ENCODE measurements at regions not wholly inside any gene's neighbourhood (a gene's known extent, or its start where the extent isn't known, plus 50 kb on each side); places are given as distances from the start of the nearest gene placed in this dataset.

DNA sequence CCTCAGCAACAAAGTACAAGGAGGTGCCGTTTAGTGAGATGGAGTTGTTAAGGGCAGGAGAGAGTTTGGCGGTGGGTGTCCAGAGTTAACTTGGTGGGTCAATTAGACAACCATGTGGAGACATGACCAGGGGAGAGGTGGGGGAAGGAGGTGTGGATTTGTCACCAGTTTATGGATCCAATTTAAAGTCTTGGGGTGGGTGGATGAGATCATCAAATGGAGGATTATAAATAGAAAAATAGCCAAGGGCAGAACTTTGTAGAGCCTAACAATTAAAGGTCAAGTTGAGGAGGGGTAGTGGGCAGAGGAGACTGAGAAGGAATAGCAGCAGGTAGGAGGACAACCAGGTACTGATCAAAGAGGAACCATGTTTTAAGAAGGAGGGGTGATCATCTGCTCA is 108.7 kb upstream of the IL12B start:
- DNase-seq, result no peak
- Histone ChIP-seq H3K9me3 (no peaks in the 10 kb centered on the region), H3K4me3 (no peak overlapping the region), H3K27me3 (replicated peaks in 1 of 7) (no peaks in the 10 kb centered on the region), H3K4me1 (no peaks in the 10 kb centered on the region), H3K36me3 (no peaks in the 10 kb centered on the region), H3K27ac (no peak overlapping the region)
- WGBS, 5 donors, result 89 to 98% (median 94%) methylated on average over 2 of the region's 2 CpGs
- intact Hi-C loops (cut with DNase I; ENCODE audit: low total_unique reads), result no loop called here
- TF ChIP-seq CTCF (IDR thresholded peaks at IDR 0.05 in 8 of 11, conservative IDR thresholded peaks at IDR 0.05 in 3 of 11) (no peak), POLR2A (IDR thresholded peaks at IDR 0.05) (no peak), POLR2AphosphoS5 (IDR thresholded peaks at IDR 0.05) (no peak)

DNA sequence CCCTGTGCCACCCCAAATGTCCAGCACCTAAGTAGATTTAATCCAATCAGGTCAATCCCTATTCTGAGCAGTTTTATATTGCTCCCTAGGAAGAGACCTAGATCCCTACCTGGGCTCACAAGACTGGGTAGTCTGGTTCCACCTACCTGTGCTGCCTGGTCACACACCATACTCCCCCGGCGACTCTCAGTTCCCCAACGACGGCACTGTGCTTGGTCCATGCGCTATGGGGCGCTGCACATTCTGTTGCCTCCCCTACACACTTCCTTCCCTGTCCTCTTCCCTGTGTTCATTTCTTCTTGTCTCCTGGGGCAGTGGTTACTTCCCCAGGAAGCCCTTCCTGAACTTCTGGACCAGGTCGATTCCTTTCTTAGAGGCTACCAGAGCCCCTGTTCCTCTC is 109.9 kb upstream of the IL12B start:
- 55 to 72% (median 65%) methylated on average over 7 of the region's 7 CpGs for WGBS, 5 donors
- H3K4me1 ChIP-seq, result no peaks in the 10 kb centered on the region
- H3K4me3 ChIP-seq, result no peak overlapping the region
- intact Hi-C loops (cut with DNase I; ENCODE audit: low total_unique reads), result loop anchor here (10.0 kb wide), 2 partner anchors 475 to 525 kb away; partner anchors contain the start of gene ADRA1B
- H3K36me3 ChIP-seq, result no peaks in the 10 kb centered on the region
- TF ChIP-seq POLR2AphosphoS5 (IDR thresholded peaks at IDR 0.05), result no peak
- TF ChIP-seq POLR2A (IDR thresholded peaks at IDR 0.05), result no peak
- peak in 1 of 11 experiments; percentile 11 for TF ChIP-seq CTCF (IDR thresholded peaks at IDR 0.05 in 8 of 11, conservative IDR thresholded peaks at IDR 0.05 in 3 of 11)
- no peak overlapping the region for H3K27ac ChIP-seq
- H3K9me3 ChIP-seq, result no peaks in the 10 kb centered on the region
- H3K27me3 ChIP-seq (replicated peaks in 1 of 7), result no peaks in the 10 kb centered on the region
- DNase-seq, result no peak

DNA sequence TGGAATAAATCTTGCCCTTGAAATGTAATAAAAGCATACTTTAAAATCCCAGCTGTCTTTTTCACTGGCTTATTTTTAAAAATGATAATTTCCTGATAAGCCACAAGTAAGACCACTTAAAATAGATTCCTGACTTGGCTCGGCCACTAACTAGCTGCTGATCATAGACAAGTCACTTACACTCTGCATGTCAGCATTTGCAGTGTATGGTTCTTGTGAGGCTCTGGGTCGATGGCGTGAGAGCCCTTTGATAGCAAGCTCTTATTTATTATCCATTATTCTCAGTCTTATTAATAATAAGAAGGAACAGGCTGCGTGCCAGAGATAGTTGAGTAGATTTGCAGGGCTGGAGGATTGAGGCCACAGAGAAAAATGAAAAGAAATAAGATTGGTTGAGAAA is 110.7 kb upstream of the IL12B start:
- intact Hi-C loops (cut with DNase I; ENCODE audit: low total_unique reads), result loop anchor here (10.0 kb wide), 2 partner anchors 474 to 524 kb away; partner anchors contain the start of gene ADRA1B
- no peaks in the 10 kb centered on the region for H3K9me3 ChIP-seq
- no peaks in the 10 kb centered on the region for H3K27me3 ChIP-seq (replicated peaks in 1 of 7)
- H3K36me3 ChIP-seq, result no peaks in the 10 kb centered on the region
- H3K4me1 ChIP-seq, result no peaks in the 10 kb centered on the region
- no peak overlapping the region for H3K27ac ChIP-seq
- DNase-seq, result no peak
- 77 to 91% (median 89%) methylated on average over 4 of the region's 4 CpGs for WGBS, 5 donors
- H3K4me3 ChIP-seq, result no peak overlapping the region
- TF ChIP-seq POLR2AphosphoS5 (IDR thresholded peaks at IDR 0.05) (no peak), POLR2A (IDR thresholded peaks at IDR 0.05) (no peak), CTCF (IDR thresholded peaks at IDR 0.05 in 8 of 11, conservative IDR thresholded peaks at IDR 0.05 in 3 of 11) (no peak)

- intact Hi-C loops (cut with DNase I; ENCODE audit: low total_unique reads), result loop anchor here (10.0 kb wide), 2 partner anchors 473 to 523 kb away; partner anchors contain the start of gene ADRA1B
- Histone ChIP-seq H3K27me3 (replicated peaks in 1 of 7) (no peaks in the 10 kb centered on the region), H3K27ac (no peak overlapping the region), H3K4me3 (no peak overlapping the region), H3K4me1 (no peaks in the 10 kb centered on the region), H3K36me3 (no peaks in the 10 kb centered on the region), H3K9me3 (no peaks in the 10 kb centered on the region)
- 69 to 77% (median 74%) methylated on average over 3 of the region's 3 CpGs for WGBS, 5 donors
- no peak for DNase-seq
- TF ChIP-seq POLR2A (IDR thresholded peaks at IDR 0.05) (no peak), CTCF (IDR thresholded peaks at IDR 0.05 in 8 of 11, conservative IDR thresholded peaks at IDR 0.05 in 3 of 11) (no peak), POLR2AphosphoS5 (IDR thresholded peaks at IDR 0.05) (no peak)
These were observed 111.2 kb upstream of the IL12B start for GRCh38 chr5:159441441-159441840.
